ENCODE measurements at regions not wholly inside any gene's neighbourhood (a gene's known extent, or its start where the extent isn't known, plus 50 kb on each side); places are given as distances from the start of the nearest gene placed in this dataset.

DNA sequence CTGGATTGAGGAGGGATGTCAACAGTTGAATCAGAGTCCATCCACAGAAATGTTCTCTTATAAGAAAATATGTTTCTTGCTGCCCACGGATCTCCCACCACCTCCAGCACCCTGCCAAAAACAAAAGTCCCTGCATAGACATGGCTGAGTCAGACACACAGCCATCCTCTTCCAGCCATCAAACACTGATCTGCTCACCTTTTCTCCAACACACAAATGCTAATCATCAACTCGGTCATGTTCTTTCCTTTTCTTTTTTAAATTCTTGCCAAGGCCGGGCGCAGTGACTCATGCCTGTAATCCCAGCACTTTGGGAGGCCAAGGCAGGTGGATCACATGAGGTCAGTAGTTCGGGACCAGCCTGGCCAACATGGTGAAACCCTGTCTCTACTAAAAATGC, 110.7 kb upstream of the IL12A start:
- no peak overlapping the region for H3K4me3 ChIP-seq (ENCODE audit: low read depth in 1 of 2, low read length in 1 of 2)
- TF ChIP-seq, protein P1, sequence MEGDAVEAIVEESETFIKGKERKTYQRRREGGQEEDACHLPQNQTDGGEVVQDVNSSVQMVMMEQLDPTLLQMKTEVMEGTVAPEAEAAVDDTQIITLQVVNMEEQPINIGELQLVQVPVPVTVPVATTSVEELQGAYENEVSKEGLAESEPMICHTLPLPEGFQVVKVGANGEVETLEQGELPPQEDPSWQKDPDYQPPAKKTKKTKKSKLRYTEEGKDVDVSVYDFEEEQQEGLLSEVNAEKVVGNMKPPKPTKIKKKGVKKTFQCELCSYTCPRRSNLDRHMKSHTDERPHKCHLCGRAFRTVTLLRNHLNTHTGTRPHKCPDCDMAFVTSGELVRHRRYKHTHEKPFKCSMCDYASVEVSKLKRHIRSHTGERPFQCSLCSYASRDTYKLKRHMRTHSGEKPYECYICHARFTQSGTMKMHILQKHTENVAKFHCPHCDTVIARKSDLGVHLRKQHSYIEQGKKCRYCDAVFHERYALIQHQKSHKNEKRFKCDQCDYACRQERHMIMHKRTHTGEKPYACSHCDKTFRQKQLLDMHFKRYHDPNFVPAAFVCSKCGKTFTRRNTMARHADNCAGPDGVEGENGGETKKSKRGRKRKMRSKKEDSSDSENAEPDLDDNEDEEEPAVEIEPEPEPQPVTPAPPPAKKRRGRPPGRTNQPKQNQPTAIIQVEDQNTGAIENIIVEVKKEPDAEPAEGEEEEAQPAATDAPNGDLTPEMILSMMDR (IDR thresholded peaks at IDR 0.05), result no peak
- no peak overlapping the region for H3K27ac ChIP-seq
- H3K9me3 ChIP-seq, result no peaks in the 10 kb centered on the region
- no peaks in the 10 kb centered on the region for H3K36me3 ChIP-seq
- peaks cover 0 to 5% of the 10 kb centered on the region in 2 experiments for H3K4me1 ChIP-seq (ENCODE audit: control insufficient read depth in 1 of 2, insufficient read depth in 1 of 2, low read depth in 1 of 2, low read length in 1 of 2)
- H3K27me3 ChIP-seq, result no peaks in the 10 kb centered on the region

DNA sequence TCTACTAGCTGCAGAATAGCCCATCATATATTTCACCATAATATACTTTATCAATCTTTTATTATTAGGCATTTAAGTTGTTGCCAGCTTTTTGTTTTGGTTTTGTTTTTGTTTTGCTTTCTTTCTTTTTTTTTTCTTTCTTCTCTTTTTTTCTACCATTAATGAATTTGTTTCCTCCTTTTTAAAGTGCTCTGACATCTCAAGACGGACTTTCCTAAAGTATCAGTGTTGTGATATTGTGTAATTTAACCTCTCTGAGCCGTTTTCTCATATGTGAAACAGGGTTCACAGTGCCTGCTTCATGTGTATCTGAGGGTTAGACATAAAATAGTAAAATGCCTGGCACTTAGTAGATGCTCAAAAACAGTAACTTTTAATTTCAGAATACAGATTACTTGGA, 109.5 kb upstream of the IL12A start:
- H3K36me3 ChIP-seq, result no peaks in the 10 kb centered on the region

DNA sequence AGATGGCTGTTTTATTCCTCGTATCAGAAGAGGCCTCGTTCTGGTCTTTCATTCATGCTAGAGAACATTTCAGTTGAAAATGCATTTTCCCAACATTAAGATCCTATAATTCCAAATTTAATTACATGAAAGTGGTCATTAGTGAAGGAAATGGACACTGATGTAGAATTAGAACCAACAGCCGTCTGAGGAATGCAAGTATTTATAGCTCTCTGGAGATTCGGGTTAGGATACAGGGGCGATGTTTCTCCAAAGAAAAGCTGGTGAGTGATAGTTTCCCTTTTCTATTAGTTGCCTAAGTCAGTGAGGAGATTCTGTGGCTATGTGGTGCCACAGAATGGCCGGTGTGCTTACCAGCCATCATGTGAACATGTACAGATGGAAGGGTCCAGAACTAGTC, 109.0 kb upstream of the IL12A start:
- TF ChIP-seq, protein P1 (IDR thresholded peaks at IDR 0.05), result no peak
- Histone ChIP-seq H3K9me3 (no peaks in the 10 kb centered on the region), H3K27ac (no peak overlapping the region), H3K4me1 (ENCODE audit: control insufficient read depth in 1 of 2, insufficient read depth in 1 of 2, low read depth in 1 of 2, low read length in 1 of 2) (peaks cover 0 to 5% of the 10 kb centered on the region in 2 experiments), H3K36me3 (no peaks in the 10 kb centered on the region), H3K4me3 (ENCODE audit: low read depth in 1 of 2, low read length in 1 of 2) (no peak overlapping the region), H3K27me3 (no peaks in the 10 kb centered on the region)

More for the DNA sequence above, 109.5 kb upstream of the IL12A start:
- no peak overlapping the region for H3K27ac ChIP-seq
- peaks cover 0 to 5% of the 10 kb centered on the region in 2 experiments for H3K4me1 ChIP-seq (ENCODE audit: control insufficient read depth in 1 of 2, insufficient read depth in 1 of 2, low read depth in 1 of 2, low read length in 1 of 2)
- no peaks in the 10 kb centered on the region for H3K9me3 ChIP-seq
- TF ChIP-seq, protein P1 (IDR thresholded peaks at IDR 0.05), result no peak
- H3K4me3 ChIP-seq (ENCODE audit: low read depth in 1 of 2, low read length in 1 of 2), result no peak overlapping the region
- no peaks in the 10 kb centered on the region for H3K27me3 ChIP-seq

DNA sequence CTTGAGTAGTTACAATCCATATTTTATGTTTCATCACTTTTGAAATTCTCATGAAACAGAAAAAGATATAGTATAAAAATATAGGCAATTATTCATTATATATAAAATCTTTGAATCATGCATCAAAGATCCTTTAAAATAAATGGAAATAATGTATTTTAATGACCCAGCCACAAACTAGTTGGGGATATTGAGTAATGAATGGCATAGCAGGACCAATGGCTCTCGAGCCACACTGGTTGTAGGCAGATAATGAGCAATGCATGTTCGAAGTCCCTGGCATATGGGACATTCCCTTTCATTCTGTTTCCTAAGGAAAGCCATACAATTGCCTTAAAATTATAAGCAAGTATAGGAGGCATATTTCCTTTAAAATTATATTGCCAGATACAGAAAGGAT, 107.4 kb upstream of the IL12A start:
- Histone ChIP-seq H3K27me3 (no peaks in the 10 kb centered on the region), H3K36me3 (no peaks in the 10 kb centered on the region), H3K4me1 (ENCODE audit: control insufficient read depth in 1 of 2, insufficient read depth in 1 of 2, low read depth in 1 of 2, low read length in 1 of 2) (peaks cover 0 to 5% of the 10 kb centered on the region in 2 experiments), H3K9me3 (no peaks in the 10 kb centered on the region), H3K27ac (no peak overlapping the region), H3K4me3 (ENCODE audit: low read depth in 1 of 2, low read length in 1 of 2) (no peak overlapping the region)
- TF ChIP-seq, protein P1 (IDR thresholded peaks at IDR 0.05), result no peak

DNA sequence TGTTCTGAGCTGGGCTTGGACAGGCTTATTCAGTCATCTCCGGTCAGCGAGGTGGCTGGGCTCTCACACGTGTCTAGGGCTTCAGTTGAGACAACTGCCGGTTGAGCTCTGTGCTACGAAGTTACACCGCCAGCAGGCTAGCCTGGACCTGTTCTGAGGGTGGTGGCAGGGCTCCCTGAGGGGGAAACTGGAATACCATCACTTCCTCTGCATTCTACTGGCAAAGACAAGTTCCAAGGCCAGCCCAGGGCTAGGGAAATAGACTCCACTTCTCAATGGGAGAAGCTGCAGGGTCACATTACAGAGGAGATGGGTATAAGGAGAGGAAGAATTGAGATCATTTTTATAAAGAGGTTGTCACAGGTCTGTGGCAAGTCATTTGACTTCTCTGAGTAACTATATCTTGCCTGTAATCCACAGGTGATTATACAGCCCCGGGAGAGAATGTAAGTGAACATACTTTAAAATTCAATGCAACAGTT, 106.8 kb upstream of the IL12A start:
- Histone ChIP-seq H3K4me3 (ENCODE audit: low read depth in 1 of 2, low read length in 1 of 2) (no peak overlapping the region), H3K4me1 (ENCODE audit: control insufficient read depth in 1 of 2, insufficient read depth in 1 of 2, low read depth in 1 of 2, low read length in 1 of 2) (peaks cover 0 to 5% of the 10 kb centered on the region in 2 experiments), H3K9me3 (no peaks in the 10 kb centered on the region), H3K27me3 (no peaks in the 10 kb centered on the region), H3K36me3 (no peaks in the 10 kb centered on the region), H3K27ac (no peak overlapping the region)
- TF ChIP-seq, protein P1 (IDR thresholded peaks at IDR 0.05), result no peak

DNA sequence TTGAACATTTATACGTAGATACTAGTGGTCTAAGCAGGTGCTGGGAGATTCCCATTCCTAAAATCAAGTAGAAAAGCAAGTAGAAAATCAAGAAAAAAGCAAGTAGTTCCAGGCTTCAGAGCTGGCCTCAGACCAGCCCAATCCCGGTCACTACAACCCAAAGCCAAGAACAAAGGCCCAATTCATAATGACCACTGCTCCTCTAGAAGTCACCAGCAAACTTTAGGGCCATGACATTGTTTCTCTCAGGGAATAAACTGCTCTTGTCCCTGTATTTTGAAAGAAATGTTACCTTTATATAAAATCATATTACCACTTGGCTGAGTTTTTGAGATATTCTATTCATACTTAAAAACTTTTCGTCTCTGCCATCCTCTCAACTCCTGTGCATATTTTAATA, 106.3 kb upstream of the IL12A start:
- Histone ChIP-seq H3K9me3 (no peaks in the 10 kb centered on the region), H3K4me1 (ENCODE audit: control insufficient read depth in 1 of 2, insufficient read depth in 1 of 2, low read depth in 1 of 2, low read length in 1 of 2) (peaks cover 0 to 8% of the 10 kb centered on the region in 2 experiments), H3K36me3 (no peaks in the 10 kb centered on the region), H3K27me3 (no peaks in the 10 kb centered on the region), H3K27ac (no peak overlapping the region), H3K4me3 (ENCODE audit: low read depth in 1 of 2, low read length in 1 of 2) (no peak overlapping the region)
- TF ChIP-seq, protein P1 (IDR thresholded peaks at IDR 0.05), result no peak

Measured in neutrophil (primary cell).